ENCODE measurements at regions not wholly inside any gene's neighbourhood (a gene's known extent, or its start where the extent isn't known, plus 50 kb on each side); places are given as distances from the start of the nearest gene placed in this dataset.

DNA sequence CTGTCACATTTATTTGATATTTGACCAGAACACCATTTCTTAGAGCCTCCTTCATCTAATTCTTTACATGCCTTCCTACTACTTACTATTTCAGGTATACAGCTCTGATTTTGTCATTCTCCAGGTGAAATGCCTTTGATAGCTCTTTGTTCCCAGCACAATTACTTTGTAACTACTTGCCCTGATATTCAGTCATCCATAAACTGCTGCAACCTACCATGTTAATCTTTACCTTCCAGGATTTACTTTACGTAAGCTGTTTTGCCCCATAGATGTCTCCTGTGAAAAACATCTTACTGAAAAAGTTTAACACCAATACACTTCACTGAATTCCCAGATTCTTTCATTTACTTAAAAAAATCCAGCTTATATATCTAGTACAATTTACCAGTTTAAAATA is 443.8 kb upstream of the CYLC2 start:
- TF ChIP-seq, protein P1, sequence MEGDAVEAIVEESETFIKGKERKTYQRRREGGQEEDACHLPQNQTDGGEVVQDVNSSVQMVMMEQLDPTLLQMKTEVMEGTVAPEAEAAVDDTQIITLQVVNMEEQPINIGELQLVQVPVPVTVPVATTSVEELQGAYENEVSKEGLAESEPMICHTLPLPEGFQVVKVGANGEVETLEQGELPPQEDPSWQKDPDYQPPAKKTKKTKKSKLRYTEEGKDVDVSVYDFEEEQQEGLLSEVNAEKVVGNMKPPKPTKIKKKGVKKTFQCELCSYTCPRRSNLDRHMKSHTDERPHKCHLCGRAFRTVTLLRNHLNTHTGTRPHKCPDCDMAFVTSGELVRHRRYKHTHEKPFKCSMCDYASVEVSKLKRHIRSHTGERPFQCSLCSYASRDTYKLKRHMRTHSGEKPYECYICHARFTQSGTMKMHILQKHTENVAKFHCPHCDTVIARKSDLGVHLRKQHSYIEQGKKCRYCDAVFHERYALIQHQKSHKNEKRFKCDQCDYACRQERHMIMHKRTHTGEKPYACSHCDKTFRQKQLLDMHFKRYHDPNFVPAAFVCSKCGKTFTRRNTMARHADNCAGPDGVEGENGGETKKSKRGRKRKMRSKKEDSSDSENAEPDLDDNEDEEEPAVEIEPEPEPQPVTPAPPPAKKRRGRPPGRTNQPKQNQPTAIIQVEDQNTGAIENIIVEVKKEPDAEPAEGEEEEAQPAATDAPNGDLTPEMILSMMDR (IDR thresholded peaks at IDR 0.05 in 4 of 5, conservative IDR thresholded peaks at IDR 0.05 in 1 of 5) = no peak
- no peak for TF ChIP-seq POLR2A (IDR thresholded peaks at IDR 0.05)
